Naive B cell (primary cell): ENCODE measurements at regions not wholly inside any gene's neighbourhood (a gene's known extent, or its start where the extent isn't known, plus 50 kb on each side); places are given as distances from the start of the nearest gene placed in this dataset.
"Not testable (repeated sequence)": the region's sequence is repeated elsewhere in the genome, so short reads cannot be mapped to it uniquely, and the experiment has no call there.

Experiments
- ATAC-seq, 2 donors: fragments of 150-1000 bp; cut with Tn5 transposase; 2 replicates each; pipeline ENCODE4 v1.10.0; 2021; ENCODE audit warnings: low read depth in 2 of 2, mild to moderate bottlenecking in 2 of 2, moderate library complexity in 2 of 2
- DNase-seq: peaks from one replicate; pipeline ENCODE4 v3.0.0; 2022
- H3K27ac Mint-ChIP-seq, 6 donors: one replicate each; pipeline ENCODE4 v1.8.0; 2020 to 2022; ENCODE audit warnings: mild to moderate bottlenecking in 6 of 6, mixed read lengths in 6 of 6, moderate library complexity in 5 of 6, inconsistent platforms in 2 of 6
- H3K27me3 Mint-ChIP-seq, 3 donors: one replicate each; pipeline ENCODE4 v1.8.0; 2021 to 2022; ENCODE audit warnings: mixed read lengths in 3 of 3, mild to moderate bottlenecking in 1 of 3
- H3K36me3 Mint-ChIP-seq, 2 donors: one replicate each; pipeline ENCODE4 v1.8.0; 2020 to 2022; ENCODE audit warnings: mixed read lengths in 2 of 2, inconsistent platforms in 1 of 2, mild to moderate bottlenecking in 1 of 2
- H3K4me1 Mint-ChIP-seq, 3 donors: one replicate each; pipeline ENCODE4 v1.8.0; 2020 to 2022; ENCODE audit warnings: mixed read lengths in 3 of 3, inconsistent platforms in 1 of 3, mild to moderate bottlenecking in 1 of 3, moderate library complexity in 1 of 3
- H3K4me3 Mint-ChIP-seq, 8 donors: one replicate each; pipeline ENCODE4 v1.8.0; 2020 to 2022; ENCODE audit warnings: mild to moderate bottlenecking in 8 of 8, mixed read lengths in 8 of 8, moderate library complexity in 8 of 8, inconsistent platforms in 2 of 8
- H3K9me3 Mint-ChIP-seq, 7 donors: one replicate each; pipeline ENCODE4 v1.8.0; 2020 to 2022; ENCODE audit warnings: mixed read lengths in 7 of 7, mild to moderate bottlenecking in 5 of 7, inconsistent platforms in 2 of 7, moderate library complexity in 1 of 7

DNA sequence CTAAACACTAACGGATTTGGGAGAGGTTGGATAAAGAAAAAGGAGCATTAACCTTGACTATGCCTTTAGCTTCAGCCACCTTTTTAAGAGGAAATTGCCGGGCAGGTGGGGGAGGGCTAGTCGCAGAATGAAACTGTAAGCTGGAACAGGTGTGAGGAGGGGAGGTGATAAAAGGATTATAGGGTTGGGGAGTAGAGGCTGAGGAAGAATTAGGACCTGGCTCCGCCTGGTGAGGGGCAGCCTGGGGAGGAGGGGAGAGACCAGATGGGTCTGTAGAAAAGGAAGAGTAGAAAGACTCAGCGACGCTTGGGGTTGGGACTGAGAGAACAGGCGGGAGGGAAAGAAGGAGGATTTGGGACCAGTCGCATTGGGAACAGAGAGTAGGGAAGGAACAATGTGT, 376.4 kb upstream of the MEX3C start:
- H3K27ac Mint-ChIP-seq, H3K36me3 Mint-ChIP-seq, ATAC-seq, H3K4me1 Mint-ChIP-seq, H3K4me3 Mint-ChIP-seq, DNase-seq: not testable (repeated sequence)
- Mint-ChIP-seq H3K9me3 (peaks cover 3 to 13% (median 6%) of the 10 kb centered on the region in 7 donors), H3K27me3 (peaks cover 0 to 10% (median 8%) of the 10 kb centered on the region in 3 donors)

DNA sequence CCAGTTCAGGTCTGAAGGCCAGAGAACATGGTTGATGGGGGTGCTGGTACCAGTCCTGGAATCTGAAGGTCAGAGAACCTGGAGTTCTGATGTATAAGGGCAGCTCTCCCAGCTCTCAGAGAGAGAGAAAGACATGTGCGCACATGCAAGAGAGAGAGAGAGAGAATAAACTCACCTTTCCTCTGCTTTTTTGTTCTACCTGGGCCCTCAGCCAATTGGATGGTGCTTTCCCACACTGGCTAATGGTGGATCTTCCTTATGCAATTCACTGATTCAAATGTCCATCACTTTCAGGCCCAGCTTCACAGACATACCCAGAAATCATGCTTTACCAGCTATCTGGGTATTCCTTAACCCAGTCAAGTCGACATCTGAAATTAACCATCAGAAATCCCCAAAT, 377.7 kb upstream of the MEX3C start:
- Mint-ChIP-seq H3K4me1 (no peaks in the 10 kb centered on the region), H3K4me3 (no peak overlapping the region), H3K27me3 (peaks cover 2 to 11% (median 8%) of the 10 kb centered on the region in 3 donors), H3K27ac (no peak overlapping the region), H3K36me3 (peaks cover 0 to 10% of the 10 kb centered on the region in 2 donors), H3K9me3 (peaks cover 3 to 13% (median 6%) of the 10 kb centered on the region in 7 donors)
- DNase-seq (no peak), ATAC-seq (no peak)

DNA sequence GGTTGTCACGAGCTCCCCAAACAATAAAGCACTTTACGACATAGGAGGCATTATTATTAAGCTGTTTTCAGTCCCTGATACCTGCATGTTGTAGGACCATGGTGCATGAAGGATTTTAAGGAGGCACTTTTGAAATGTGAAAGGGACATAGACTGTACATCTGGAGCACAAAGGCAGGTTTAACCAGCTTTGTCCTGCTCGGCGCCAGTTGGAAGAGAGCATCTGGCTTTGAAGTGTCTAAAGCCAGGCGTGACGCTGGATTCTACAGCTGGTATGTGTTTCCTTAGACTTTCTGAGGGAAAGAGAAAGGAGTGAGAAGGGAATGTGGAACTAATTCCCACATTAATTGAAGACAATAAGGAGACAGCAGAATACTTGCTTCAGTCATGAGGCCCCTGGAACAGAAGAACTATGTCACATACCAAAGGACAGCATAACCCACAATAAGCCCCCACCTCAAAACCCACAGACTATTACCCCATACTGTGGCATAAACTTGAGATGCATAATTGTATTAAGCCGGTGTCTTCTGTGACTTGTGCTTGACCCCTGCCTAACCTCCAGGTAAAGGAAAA, 381.0 kb upstream of the MEX3C start:
- H3K27ac Mint-ChIP-seq: no peak overlapping the region
- peaks cover 3 to 13% (median 6%) of the 10 kb centered on the region in 7 donors for H3K9me3 Mint-ChIP-seq
- H3K27me3 Mint-ChIP-seq: peaks cover 11 to 16% (median 14%) of the 10 kb centered on the region in 3 donors
- DNase-seq (no peak), ATAC-seq (no peak)
- H3K36me3 Mint-ChIP-seq: peaks cover 0 to 10% of the 10 kb centered on the region in 2 donors
- H3K4me1 Mint-ChIP-seq: no peaks in the 10 kb centered on the region
- no peak overlapping the region for H3K4me3 Mint-ChIP-seq

DNA sequence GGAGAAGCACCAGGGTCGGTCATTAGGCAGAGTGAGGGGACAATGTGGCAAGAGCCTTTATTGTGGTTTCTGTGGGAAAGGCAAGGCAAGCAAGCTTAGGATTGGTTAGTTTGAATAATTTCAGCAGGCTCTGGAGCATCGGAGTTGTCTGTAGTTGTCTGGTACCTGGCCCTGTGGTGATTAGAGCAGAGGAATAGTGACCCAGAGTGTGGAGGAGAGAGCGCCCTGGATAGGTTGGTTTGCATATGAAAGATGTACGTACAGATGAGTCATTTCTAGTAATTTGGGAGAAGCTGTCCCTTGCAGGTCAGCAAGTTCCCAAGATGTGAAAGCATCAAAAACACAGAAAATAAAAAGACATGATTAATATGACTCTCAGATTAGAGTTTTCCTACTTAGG, 383.1 kb upstream of the MEX3C start:
- DNase-seq (no peak), ATAC-seq (no peak)
- Mint-ChIP-seq H3K27me3 (peaks cover 9 to 27% (median 19%) of the 10 kb centered on the region in 3 donors), H3K36me3 (no peaks in the 10 kb centered on the region), H3K9me3 (peaks cover 3 to 13% (median 7%) of the 10 kb centered on the region in 7 donors), H3K4me1 (peaks cover 0 to 6% (median 2%) of the 10 kb centered on the region in 3 donors), H3K4me3 (no peak overlapping the region), H3K27ac (no peak overlapping the region)

DNA sequence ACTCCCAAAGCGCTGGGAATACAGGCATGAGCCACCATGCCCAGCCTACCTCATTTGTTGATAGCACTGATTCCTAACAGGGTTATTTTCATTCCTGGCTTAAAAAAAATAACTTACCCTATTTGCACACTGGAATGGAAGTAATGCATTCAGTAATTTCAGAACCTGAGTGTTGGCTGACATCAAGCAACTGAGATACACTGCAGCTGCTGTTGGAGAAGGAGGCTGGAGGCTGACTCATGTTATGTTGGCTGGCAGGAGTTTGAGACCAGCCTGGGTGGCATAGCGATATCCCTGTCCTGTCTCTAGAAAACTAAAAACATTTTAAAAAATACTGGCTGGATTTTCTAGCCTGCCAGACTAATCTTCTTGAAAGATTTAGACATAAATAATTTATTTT, 385.1 kb upstream of the MEX3C start:
- Mint-ChIP-seq H3K4me3 (no peak overlapping the region), H3K4me1 (peaks cover 0 to 6% (median 2%) of the 10 kb centered on the region in 3 donors), H3K27ac (no peak overlapping the region), H3K36me3 (no peaks in the 10 kb centered on the region), H3K27me3 (peaks cover 9 to 46% (median 33%) of the 10 kb centered on the region in 3 donors), H3K9me3 (peaks cover 4 to 11% (median 5%) of the 10 kb centered on the region in 7 donors)
- DNase-seq (no peak), ATAC-seq (no peak)

DNA sequence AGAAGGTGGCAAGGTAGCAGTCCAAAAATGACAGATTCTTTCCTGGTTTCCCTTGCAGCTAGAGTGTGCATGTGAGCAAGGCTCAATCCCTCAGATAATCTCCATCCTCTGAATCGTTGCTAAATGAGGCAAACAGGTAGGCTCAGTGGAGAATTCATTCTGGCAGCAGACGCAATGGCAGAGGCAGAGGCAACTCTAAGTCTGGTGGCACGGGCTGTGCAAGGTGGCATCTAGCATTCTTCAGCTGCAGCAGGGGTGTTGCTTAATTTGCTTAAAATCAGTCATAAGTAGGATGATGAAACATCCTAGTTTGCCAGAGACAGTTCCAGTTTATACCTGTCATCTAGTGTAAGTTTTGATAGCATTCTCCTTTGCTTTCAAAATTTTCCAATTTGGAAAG, 391.1 kb upstream of the MEX3C start:
- Mint-ChIP-seq H3K27me3 (peaks cover 0 to 42% (median 27%) of the 10 kb centered on the region in 3 donors), H3K9me3 (peaks cover 0 to 6% (median 1%) of the 10 kb centered on the region in 7 donors), H3K27ac (no peak overlapping the region), H3K36me3 (no peaks in the 10 kb centered on the region), H3K4me1 (peaks cover 0 to 6% (median 2%) of the 10 kb centered on the region in 3 donors), H3K4me3 (no peak overlapping the region)
- ATAC-seq: no peak
- DNase-seq: no peak

DNA sequence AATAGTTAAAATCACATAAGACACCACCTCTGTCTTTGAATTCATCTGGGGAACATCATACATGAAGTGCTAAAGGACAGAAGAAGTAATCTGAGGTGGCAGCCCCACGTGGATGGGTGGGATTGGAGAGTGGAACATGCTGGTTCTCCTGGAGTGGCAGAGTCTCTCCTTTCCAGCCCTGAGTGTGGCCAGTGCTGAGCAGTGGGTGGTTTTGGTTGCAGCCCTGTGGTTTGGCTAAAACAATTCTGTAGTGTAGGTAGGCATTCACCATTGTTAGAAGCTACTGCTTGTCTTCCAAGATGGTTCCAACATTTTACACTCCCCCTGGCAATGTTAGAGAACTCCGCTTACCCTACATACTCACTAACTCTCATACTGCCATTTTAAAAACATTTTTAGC, 396.4 kb upstream of the MEX3C start:
- Mint-ChIP-seq H3K27me3 (peaks cover 0 to 16% (median 5%) of the 10 kb centered on the region in 3 donors), H3K27ac (no peak overlapping the region), H3K4me3 (no peak overlapping the region), H3K4me1 (no peaks in the 10 kb centered on the region), H3K36me3 (peaks cover 3 to 15% of the 10 kb centered on the region in 2 donors), H3K9me3 (peaks cover 8 to 20% (median 15%) of the 10 kb centered on the region in 7 donors)
- DNase-seq (no peak), ATAC-seq (no peak)

DNA sequence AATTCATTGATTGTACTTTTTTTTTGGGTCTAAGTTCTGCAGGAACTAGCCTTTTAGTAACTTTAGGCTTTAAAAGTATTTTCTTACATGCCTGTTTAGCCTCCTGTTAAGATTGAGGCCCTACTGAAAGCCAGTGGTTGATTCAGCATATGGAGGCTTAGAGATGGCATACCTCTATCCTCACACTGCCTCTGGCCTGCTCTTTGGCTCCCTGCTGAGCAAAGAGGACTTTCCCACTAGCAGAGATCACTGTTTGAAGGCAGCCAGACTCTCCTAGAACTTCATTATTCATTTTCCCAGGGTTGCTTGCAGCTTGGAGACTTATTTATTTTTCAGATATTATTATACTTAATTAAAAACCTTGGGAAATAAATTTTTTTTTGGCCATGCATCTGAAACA, 405.6 kb upstream of the MEX3C start:
- H3K27ac Mint-ChIP-seq: no peak overlapping the region
- H3K27me3 Mint-ChIP-seq: peaks cover 5 to 13% (median 9%) of the 10 kb centered on the region in 3 donors
- DNase-seq: no peak
- peaks cover 0 to 6% of the 10 kb centered on the region in 2 donors for H3K36me3 Mint-ChIP-seq
- H3K4me1 Mint-ChIP-seq: no peaks in the 10 kb centered on the region
- no peak for ATAC-seq
- peaks cover 3 to 11% (median 8%) of the 10 kb centered on the region in 7 donors for H3K9me3 Mint-ChIP-seq
- H3K4me3 Mint-ChIP-seq: no peak overlapping the region

DNA sequence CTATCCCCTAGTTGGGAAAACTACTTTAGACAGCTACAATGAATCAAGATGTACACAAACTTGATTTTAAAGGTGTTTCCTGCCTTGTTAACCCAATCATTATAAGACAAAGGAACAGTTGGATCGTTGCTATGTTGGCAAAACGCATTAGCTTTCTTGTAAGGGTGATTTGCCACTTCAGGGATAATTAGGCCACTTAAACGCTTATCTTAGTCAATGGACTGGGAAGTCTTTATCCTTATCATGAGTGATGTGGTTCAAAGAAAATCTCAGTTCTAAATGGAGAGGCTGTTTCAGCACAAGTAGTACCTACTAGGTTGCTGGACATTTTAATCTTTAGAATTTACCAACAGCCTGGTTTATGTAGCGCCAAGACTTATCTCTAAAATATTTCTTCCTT, 406.1 kb upstream of the MEX3C start:
- H3K27ac Mint-ChIP-seq: no peak overlapping the region

DNA sequence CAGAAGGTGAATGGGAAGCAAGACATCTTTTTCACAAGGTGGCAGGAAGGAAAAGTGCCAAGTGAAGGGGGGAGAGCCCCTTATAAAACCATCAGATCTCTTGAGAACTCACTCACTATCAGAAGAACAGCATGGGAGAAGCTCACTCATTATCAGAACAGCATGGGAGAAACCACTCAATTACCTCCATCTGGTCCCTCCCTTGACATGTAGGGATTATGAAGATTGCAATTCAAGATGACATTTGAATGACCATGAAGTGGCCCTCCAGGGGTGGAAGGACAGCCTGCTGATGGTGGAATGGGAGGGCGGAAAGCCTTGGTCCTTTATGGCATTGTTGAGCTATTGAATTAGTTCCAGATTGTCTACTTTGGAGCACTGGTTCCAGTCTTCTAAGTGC, 413.0 kb upstream of the MEX3C start:
- no peaks in the 10 kb centered on the region for H3K4me1 Mint-ChIP-seq
- no peak overlapping the region for H3K4me3 Mint-ChIP-seq
- DNase-seq (no peak), ATAC-seq (no peak)
- H3K36me3 Mint-ChIP-seq: no peaks in the 10 kb centered on the region
- H3K27ac Mint-ChIP-seq: no peak overlapping the region
- H3K27me3 Mint-ChIP-seq: peaks cover 12 to 19% (median 13%) of the 10 kb centered on the region in 3 donors
- peaks cover 0 to 3% (median 0%) of the 10 kb centered on the region in 7 donors for H3K9me3 Mint-ChIP-seq

More for the DNA sequence above, 406.1 kb upstream of the MEX3C start:
- peaks cover 0 to 7% (median 3%) of the 10 kb centered on the region in 7 donors for H3K9me3 Mint-ChIP-seq
- DNase-seq (no peak), ATAC-seq (no peak)
- peaks cover 5 to 9% (median 9%) of the 10 kb centered on the region in 3 donors for H3K27me3 Mint-ChIP-seq
- H3K4me1 Mint-ChIP-seq: no peaks in the 10 kb centered on the region
- peaks cover 0 to 2% of the 10 kb centered on the region in 2 donors for H3K36me3 Mint-ChIP-seq
- no peak overlapping the region for H3K4me3 Mint-ChIP-seq

DNA sequence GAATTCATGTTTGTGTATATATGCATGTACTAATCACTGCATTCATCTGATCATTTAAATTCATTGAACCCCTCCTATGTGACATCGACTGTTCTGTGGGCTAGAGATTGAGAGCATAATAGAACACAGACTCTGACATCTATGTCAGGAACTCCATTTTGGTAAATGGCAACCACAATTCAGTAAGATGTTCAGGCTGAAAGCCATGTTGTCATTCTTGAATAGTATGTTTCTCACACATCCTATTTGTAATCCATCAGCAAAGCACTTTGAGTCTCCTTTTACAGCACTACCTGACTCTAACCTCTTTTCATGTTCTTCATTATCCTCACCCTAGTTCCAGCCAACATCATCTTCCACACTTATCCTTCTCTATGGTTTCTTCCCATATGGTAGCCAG, 413.8 kb upstream of the MEX3C start:
- Mint-ChIP-seq H3K36me3 (no peaks in the 10 kb centered on the region), H3K27ac (no peak overlapping the region), H3K4me1 (no peaks in the 10 kb centered on the region), H3K9me3 (peaks cover 0 to 3% (median 0%) of the 10 kb centered on the region in 7 donors), H3K27me3 (peaks cover 15 to 24% (median 16%) of the 10 kb centered on the region in 3 donors), H3K4me3 (no peak overlapping the region)
- ATAC-seq (no peak), DNase-seq (no peak)

DNA sequence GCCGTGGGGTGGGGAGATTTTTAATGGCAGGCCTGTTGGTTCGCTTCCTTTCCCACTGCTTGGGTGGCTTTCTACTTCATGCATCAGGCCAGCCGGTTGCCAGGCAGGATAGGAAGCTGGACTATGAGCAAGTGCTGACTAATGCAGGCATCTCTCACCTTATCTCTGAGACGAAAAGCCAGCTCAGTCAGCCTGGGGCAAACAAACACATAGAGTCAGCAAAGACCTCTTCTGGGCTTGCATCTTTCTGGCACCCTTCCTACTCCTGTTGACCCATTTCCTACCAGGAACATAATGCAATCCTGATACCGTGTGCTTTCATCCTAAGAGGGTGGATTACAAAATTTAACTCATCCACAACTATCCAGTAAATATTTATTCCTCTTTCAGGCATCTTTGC, 416.6 kb upstream of the MEX3C start:
- Mint-ChIP-seq H3K27ac (no peak overlapping the region), H3K4me3 (no peak overlapping the region), H3K27me3 (peaks cover 17 to 33% (median 19%) of the 10 kb centered on the region in 3 donors), H3K4me1 (no peaks in the 10 kb centered on the region), H3K36me3 (no peaks in the 10 kb centered on the region), H3K9me3 (peaks cover 0 to 3% (median 0%) of the 10 kb centered on the region in 7 donors)
- DNase-seq (no peak), ATAC-seq (no peak)

DNA sequence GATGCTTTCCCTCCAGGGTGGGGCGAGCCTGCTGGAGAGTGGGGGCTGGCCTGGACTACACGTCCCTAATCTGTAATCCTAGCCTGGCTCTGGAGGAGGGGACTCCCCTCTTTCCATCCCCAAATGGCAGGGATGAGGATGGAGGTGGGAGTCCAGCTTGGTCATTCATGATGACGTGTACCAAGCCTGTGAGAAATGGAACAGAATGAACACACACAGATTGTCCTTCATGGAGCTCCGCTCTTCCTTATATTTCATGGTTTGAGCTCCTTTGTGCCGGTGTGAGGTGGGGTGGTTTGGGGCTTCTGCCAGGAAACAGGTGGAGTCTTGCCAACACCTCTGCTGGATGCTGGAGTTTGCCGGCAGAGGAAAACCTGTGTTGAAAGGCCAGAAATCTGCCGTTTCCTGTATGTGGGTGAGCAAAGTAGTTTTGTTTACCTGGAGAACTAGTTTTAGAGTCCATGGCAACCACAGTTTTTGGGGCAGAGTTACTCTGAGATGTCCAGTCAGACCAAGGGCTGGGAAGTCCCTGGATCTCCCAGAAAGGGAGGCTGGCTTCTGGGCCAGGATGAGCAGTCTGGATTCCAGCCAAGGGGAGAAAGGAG, 417.6 kb upstream of the MEX3C start:
- Mint-ChIP-seq H3K9me3 (peaks cover 0 to 7% (median 0%) of the 10 kb centered on the region in 7 donors), H3K27ac (no peak overlapping the region), H3K4me1 (no peaks in the 10 kb centered on the region), H3K27me3 (peaks cover 25 to 39% (median 25%) of the 10 kb centered on the region in 3 donors), H3K4me3 (no peak overlapping the region), H3K36me3 (no peaks in the 10 kb centered on the region)
- ATAC-seq: no peak
- no peak for DNase-seq

DNA sequence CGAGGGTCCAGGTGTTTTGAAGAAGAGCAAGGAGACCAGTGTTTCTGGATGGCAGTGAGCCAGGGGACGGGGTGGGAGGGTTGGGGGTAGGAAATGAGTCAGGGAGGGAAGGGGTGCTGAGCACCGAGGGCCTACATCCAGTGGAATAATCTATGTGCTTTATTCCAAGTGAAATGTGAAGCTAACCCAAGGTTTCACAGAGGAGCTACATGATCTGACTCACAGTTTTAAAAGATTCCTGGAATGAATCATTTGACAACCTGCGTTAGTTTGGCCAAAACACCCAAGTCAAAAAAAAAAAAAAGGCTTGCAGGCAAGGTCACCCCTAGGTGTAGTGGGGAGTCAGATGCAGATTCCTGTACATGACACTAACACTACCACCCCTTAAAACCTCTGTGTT, 419.7 kb upstream of the MEX3C start:
- no peak for DNase-seq
- Mint-ChIP-seq H3K27ac (no peak overlapping the region), H3K4me3 (no peak overlapping the region), H3K36me3 (no peaks in the 10 kb centered on the region), H3K4me1 (no peaks in the 10 kb centered on the region), H3K27me3 (peaks cover 34 to 47% (median 41%) of the 10 kb centered on the region in 3 donors), H3K9me3 (peaks cover 0 to 18% (median 0%) of the 10 kb centered on the region in 7 donors)
- no peak for ATAC-seq
